HL-60 (cell line): ENCODE measurements at regions not wholly inside any gene's neighbourhood (a gene's known extent, or its start where the extent isn't known, plus 50 kb on each side); places are given as distances from the start of the nearest gene placed in this dataset.

Experiments
- DNase-seq, 2 experiments: peaks; one replicate each; pipeline ENCODE4 v3.0.0-alpha.2; 2010 to 2020; ENCODE audit warnings: low read depth in 1 of 2, low spot score in 1 of 2
- H3K27ac ChIP-seq: fragments of 250-450 bp; sonication (Bioruptor Pico); replicated peaks from 2 replicates; pipeline ENCODE4 v1.5.1; 2020; ENCODE audit warnings: mild to moderate bottlenecking, moderate library complexity
- H3K27me3 ChIP-seq: fragments of 250-450 bp; sonication (Bioruptor Pico); 2 replicates; pipeline ENCODE4 v1.5.1; 2021; ENCODE audit warnings: mild to moderate bottlenecking, moderate library complexity; ENCODE audit not compliant: insufficient read depth, poor library complexity, severe bottlenecking
- H3K4me3 ChIP-seq: replicated peaks from 2 replicates; pipeline ENCODE4 v1.5.1; 2011; ENCODE audit warnings: mild to moderate bottlenecking, control low read depth, low read length; ENCODE audit not compliant: insufficient read depth
- CTCF ChIP-seq: IDR thresholded peaks from one replicate; pipeline ENCODE4 v1.5.1; 2011; ENCODE audit warnings: low read length, control low read depth, inconsistent platforms; ENCODE audit not compliant: insufficient read depth
- GABPA ChIP-seq: IDR thresholded peaks from 2 replicates; pipeline ENCODE4 v1.6.1; 2012; ENCODE audit warnings: low read depth
- POLR2AphosphoS5 ChIP-seq: IDR thresholded peaks from 2 replicates; pipeline ENCODE4 v1.6.1; 2012; ENCODE audit warnings: low read depth
- SPI1 ChIP-seq: IDR thresholded peaks from 2 replicates; pipeline ENCODE4 v1.6.1; 2012; ENCODE audit warnings: low read depth, mild to moderate bottlenecking, borderline replicate concordance
- TF ChIP-seq, protein P1 (sequence below): IDR thresholded peaks from 2 replicates; pipeline ENCODE4 v1.6.1; 2012; ENCODE audit warnings: low read depth; ENCODE audit not compliant: insufficient replicate concordance

DNA sequence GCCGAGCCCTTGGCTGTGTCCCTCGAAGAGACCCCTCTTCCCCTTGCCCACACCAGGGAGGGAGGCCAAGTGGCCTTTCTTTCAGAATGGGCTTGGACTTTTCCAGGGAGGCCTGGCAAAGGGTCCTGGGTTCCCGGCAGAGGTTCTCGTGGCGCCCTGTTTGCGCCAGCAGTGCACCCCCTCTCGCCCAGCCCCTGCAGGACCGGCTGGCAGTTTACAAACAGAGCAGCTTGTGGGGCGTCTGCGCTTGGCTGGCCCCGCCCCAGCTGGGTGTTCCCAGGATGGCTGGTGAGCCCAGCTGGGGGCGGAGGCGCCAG, 137.8 kb upstream of the CIBAR2 start:
- TF ChIP-seq, protein P1, sequence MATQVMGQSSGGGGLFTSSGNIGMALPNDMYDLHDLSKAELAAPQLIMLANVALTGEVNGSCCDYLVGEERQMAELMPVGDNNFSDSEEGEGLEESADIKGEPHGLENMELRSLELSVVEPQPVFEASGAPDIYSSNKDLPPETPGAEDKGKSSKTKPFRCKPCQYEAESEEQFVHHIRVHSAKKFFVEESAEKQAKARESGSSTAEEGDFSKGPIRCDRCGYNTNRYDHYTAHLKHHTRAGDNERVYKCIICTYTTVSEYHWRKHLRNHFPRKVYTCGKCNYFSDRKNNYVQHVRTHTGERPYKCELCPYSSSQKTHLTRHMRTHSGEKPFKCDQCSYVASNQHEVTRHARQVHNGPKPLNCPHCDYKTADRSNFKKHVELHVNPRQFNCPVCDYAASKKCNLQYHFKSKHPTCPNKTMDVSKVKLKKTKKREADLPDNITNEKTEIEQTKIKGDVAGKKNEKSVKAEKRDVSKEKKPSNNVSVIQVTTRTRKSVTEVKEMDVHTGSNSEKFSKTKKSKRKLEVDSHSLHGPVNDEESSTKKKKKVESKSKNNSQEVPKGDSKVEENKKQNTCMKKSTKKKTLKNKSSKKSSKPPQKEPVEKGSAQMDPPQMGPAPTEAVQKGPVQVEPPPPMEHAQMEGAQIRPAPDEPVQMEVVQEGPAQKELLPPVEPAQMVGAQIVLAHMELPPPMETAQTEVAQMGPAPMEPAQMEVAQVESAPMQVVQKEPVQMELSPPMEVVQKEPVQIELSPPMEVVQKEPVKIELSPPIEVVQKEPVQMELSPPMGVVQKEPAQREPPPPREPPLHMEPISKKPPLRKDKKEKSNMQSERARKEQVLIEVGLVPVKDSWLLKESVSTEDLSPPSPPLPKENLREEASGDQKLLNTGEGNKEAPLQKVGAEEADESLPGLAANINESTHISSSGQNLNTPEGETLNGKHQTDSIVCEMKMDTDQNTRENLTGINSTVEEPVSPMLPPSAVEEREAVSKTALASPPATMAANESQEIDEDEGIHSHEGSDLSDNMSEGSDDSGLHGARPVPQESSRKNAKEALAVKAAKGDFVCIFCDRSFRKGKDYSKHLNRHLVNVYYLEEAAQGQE = no peak
- TF ChIP-seq POLR2AphosphoS5 (no peak), CTCF (no peak)
- Histone ChIP-seq H3K4me3 (no peak overlapping the region), H3K27me3 (no peaks in the 10 kb centered on the region), H3K27ac (no peak overlapping the region)
- no peak for DNase-seq

DNA sequence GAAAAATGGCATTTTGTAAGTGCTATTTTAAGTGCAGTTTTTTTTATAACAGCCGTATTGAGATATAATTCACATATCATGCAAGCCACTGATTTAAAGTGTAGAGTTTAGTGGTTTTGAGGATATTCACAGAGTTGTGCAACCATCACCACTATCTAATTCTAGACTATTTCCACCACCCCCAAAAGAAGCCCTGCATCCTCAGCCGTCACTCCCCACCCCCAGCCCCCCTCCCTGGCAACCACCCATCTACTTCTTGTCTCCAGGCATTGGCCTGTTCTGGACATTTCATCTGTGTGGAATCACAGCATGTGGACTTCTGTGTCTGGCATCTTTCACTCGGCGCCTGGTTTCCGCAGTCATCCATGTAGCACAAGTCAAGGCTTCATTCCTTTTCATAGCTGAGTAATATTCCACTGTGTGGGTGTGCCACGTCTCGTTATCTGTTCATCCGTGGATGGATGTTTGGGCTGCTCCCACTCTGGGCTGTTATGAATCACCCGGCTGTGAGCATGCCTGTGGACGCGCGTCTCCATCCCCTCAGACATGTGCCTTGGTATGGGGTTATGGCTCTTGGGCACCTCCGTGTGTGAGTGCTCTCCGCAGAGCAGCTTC, 138.4 kb upstream of the CIBAR2 start:
- Histone ChIP-seq H3K27me3 (no peaks in the 10 kb centered on the region), H3K4me3 (no peak overlapping the region), H3K27ac (no peak overlapping the region)
- DNase-seq = no peak
- TF ChIP-seq POLR2AphosphoS5 (no peak), GABPA (no peak), SPI1 (no peak), CTCF (no peak)
- TF ChIP-seq, protein P1 = no peak

GRCh38 chr16:85251225-85251760, 139.0 kb upstream of the CIBAR2 start:
- Histone ChIP-seq H3K27ac (no peak overlapping the region), H3K4me3 (no peak overlapping the region), H3K27me3 (no peaks in the 10 kb centered on the region)
- TF ChIP-seq, protein P1 = no peak
- TF ChIP-seq CTCF (no peak), SPI1 (no peak), GABPA (no peak), POLR2AphosphoS5 (no peak)
- DNase-seq = no peak
